GM13977 (cell line): ENCODE measurements at regions not wholly inside any gene's neighbourhood (a gene's known extent, or its start where the extent isn't known, plus 50 kb on each side); places are given as distances from the start of the nearest gene placed in this dataset.

ENCODE experiments used
- DNase-seq: peaks from one replicate; pipeline ENCODE4 v3.0.0; 2012; ENCODE audit warnings: low spot score
- in situ Hi-C: fragments of 300-500 bp; cut with MboI; formaldehyde crosslinking; loops from one replicate; pipeline ENCODE4 v1.12.0; 2022; ENCODE audit warnings: low sequenced_read_pairs, low pct_unique_long_range_greater_than_20kb, mixed read lengths, inconsistent platforms; ENCODE audit not compliant: unreplicated experiment
- TF ChIP-seq, protein P1 (sequence below): IDR thresholded peaks from 2 replicates; pipeline ENCODE4 v1.5.1; 2012; ENCODE audit warnings: mild to moderate bottlenecking, control low read depth; ENCODE audit not compliant: insufficient read depth; ENCODE audit errors: extremely low read depth, missing control alignments

DNA sequence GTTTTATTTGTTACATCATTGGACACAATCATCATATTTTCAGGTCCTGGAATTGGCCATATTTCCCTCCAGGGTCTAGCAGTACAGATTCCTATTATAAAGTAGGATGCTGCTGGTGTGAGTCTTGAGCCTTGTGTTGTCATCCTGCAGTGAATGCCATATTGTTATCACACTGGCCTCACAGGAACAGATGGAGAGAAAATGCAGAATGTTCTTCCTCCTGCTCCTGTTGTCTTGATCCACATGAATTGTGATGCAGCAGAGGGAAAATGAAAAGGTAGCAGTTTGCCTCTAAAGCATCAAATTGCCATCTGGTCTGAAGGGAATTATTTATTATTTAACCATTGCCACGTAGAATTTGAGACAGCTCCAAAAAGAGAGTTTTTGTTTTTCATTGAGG lies 248.6 kb downstream of the GPAM start:
- DNase-seq = no peak
- in situ Hi-C loops = no loop called here
- TF ChIP-seq, protein P1, sequence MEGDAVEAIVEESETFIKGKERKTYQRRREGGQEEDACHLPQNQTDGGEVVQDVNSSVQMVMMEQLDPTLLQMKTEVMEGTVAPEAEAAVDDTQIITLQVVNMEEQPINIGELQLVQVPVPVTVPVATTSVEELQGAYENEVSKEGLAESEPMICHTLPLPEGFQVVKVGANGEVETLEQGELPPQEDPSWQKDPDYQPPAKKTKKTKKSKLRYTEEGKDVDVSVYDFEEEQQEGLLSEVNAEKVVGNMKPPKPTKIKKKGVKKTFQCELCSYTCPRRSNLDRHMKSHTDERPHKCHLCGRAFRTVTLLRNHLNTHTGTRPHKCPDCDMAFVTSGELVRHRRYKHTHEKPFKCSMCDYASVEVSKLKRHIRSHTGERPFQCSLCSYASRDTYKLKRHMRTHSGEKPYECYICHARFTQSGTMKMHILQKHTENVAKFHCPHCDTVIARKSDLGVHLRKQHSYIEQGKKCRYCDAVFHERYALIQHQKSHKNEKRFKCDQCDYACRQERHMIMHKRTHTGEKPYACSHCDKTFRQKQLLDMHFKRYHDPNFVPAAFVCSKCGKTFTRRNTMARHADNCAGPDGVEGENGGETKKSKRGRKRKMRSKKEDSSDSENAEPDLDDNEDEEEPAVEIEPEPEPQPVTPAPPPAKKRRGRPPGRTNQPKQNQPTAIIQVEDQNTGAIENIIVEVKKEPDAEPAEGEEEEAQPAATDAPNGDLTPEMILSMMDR = no peak

DNA sequence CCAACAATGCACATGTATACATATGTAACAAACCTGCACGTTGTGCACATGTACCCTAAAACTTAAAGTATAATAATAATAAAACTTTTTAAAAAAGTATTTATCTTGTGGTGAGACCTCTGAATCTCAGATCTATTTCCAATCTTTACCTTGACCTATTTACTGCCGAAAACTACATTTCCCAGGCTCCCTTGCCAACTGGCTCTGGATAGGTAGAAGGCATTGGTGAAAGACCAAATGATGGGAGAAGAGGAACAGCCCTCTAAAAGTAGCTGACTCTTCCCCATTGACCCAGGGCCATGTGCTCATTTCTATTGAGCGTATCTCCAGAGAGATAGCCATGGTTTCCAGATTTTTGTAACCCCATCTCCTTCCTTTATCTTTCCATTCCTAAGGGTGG lies 247.4 kb downstream of the GPAM start:
- in situ Hi-C loops = no loop called here
- TF ChIP-seq, protein P1 = no peak
- DNase-seq = no peak

DNA sequence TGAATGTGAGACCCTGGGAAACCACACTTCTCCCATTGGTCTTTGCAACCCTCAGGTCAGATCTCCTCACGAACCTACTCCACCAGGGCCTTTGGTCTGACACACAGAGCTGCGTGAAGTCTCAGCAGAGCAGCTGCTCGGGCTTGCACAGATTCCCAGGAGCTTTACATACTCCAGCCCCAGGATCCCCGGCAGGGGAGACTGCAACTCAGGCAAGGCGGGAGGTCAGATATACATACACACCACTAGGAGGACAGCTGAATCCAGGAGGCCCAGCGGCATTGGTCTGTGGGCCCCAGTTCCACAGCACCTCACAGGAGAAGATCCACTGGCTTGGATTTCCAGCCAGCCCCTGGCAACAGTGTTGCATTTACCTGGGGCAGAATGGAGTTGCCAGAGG lies 239.2 kb downstream of the GPAM start:
- no peak for DNase-seq
- in situ Hi-C loops = no loop called here
- TF ChIP-seq, protein P1 = no peak

DNA sequence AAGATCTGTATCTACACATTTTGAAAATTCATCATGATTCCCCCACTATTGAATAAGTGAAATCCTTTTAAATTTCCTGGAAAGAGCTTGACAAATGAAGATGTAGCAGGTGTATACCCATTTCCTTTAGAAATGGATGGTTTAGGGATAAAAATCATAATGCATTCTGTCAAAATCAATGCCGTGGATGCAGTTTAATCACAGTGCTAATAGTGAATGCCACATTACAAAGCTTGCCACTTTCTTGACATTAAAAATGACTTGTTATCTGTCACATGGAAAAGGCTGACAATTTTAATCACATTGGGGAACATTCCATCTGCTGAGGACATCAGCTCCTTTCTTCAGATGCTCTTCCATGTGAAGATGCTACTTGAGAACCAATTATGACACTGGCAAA lies 229.6 kb downstream of the GPAM start:
- in situ Hi-C loops = no loop called here
- TF ChIP-seq, protein P1 = no peak
- no peak for DNase-seq

DNA sequence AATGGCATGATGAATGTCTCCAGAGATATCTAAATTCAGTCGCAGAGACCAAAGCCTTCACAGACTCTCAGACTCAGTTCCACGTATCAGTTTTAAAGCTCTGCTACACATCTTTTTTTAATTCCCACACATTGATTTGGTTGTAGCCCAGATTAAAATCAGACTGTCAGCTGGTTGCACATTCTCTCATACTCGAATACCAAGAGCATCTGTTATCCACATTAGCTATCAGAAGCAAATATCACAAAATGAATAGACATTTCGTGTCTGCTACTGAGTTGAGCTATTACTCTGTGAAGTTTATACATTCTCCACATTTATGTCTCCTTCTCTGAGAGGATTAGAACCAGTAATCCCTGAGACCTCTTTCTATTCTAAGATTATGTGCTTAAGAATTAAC lies 229.2 kb downstream of the GPAM start:
- TF ChIP-seq, protein P1 = no peak
- DNase-seq = no peak
- in situ Hi-C loops = no loop called here

DNA sequence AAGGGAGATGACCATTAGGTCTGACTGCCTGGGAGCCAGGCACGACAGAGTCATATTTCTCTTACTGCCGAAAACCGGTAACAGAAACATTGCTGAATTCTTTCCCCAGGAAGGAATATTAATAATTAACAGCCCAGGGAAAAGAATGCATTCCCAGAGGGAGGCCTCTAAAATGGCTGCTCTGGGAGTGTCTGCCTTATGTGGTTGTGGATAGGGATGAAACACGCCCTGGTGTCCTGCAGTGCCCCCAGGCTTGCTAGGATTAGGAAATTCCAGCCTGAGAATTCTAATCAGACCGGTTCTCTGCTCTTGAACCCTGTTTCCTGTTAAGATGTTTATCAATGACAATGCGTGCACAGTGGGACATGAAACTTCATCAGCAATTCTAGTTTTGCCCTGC lies 226.7 kb downstream of the GPAM start:
- TF ChIP-seq, protein P1 = no peak
- in situ Hi-C loops = no loop called here
- DNase-seq = no peak

DNA sequence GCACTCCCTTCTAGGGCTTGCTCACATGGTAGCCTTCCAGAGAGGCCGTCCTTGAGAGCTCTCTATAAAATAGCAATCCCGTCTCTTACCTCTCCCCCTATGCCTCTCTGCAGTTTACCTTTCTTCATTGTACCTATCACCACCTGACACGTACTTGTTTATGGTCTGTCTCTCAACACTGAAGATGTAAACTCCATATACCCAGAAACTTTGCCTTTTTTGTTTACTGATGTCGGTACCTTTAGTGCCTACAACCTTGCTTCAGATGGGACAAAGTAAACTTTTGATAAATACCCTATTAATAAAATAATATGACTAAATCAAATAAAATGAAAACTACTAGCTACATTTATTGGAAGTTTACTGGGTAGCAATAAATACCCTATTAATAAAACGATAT lies 220.6 kb downstream of the GPAM start:
- no peak for DNase-seq
- in situ Hi-C loops = no loop called here

More for the DNA sequence above, 220.6 kb downstream of the GPAM start:
- TF ChIP-seq, protein P1 = no peak
